BE2C (cell line): ENCODE measurements at regions not wholly inside any gene's neighbourhood (a gene's known extent, or its start where the extent isn't known, plus 50 kb on each side); places are given as distances from the start of the nearest gene placed in this dataset.

Experiments
- DNase-seq: peaks from one replicate; pipeline ENCODE4 v3.0.0-alpha.2; 2020
- H3K27me3 ChIP-seq: fragments of 250-450 bp; sonication (Bioruptor Pico); 2 replicates; pipeline ENCODE4 v1.5.1; 2020; ENCODE audit warnings: mild to moderate bottlenecking
- H3K36me3 ChIP-seq: fragments of 250-450 bp; sonication (Bioruptor Pico); 2 replicates; pipeline ENCODE4 v1.5.1; 2020; ENCODE audit warnings: mild to moderate bottlenecking
- H3K4me1 ChIP-seq: fragments of 250-450 bp; sonication (Bioruptor Pico); 2 replicates; pipeline ENCODE4 v1.5.1; 2020
- H3K4me3 ChIP-seq: 2 replicates; pipeline ENCODE4 v1.5.1; 2011; ENCODE audit warnings: low read depth, low read length
- H3K9me3 ChIP-seq: fragments of 250-450 bp; sonication (Bioruptor Pico); 2 replicates; pipeline ENCODE4 v1.5.1; 2020
- CTCF ChIP-seq: IDR thresholded peaks from 2 replicates; pipeline ENCODE4 v1.5.1; 2012; ENCODE audit warnings: mild to moderate bottlenecking, low read depth, low read length

GRCh38 chr11:91771961-91772360 is 452.7 kb upstream of the FAT3 start:
- H3K4me3 ChIP-seq: no peak overlapping the region
- no peak for DNase-seq
- peaks cover 4% of the 10 kb centered on the region; the same call in 1 of the 2 replicates for H3K4me1 ChIP-seq
- TF ChIP-seq CTCF: no peak
- H3K27me3 ChIP-seq: no peaks in the 10 kb centered on the region
- no peaks in the 10 kb centered on the region for H3K36me3 ChIP-seq
- no peaks in the 10 kb centered on the region for H3K9me3 ChIP-seq

GRCh38 chr11:91768783-91769182 is 455.8 kb upstream of the FAT3 start:
- TF ChIP-seq CTCF: no peak
- peaks cover 4% of the 10 kb centered on the region; the same call in 1 of the 2 replicates for H3K4me1 ChIP-seq
- DNase-seq: no peak

GRCh38 chr11:91763331-91763730 is 461.3 kb upstream of the FAT3 start:
- no peak overlapping the region for H3K4me3 ChIP-seq
- no peaks in the 10 kb centered on the region for H3K27me3 ChIP-seq
- no peaks in the 10 kb centered on the region for H3K4me1 ChIP-seq
- no peaks in the 10 kb centered on the region for H3K9me3 ChIP-seq
- no peak for DNase-seq
- H3K36me3 ChIP-seq: no peaks in the 10 kb centered on the region
- no peak for TF ChIP-seq CTCF

More at GRCh38 chr11:91768783-91769182, 455.8 kb upstream of the FAT3 start:
- H3K27me3 ChIP-seq: no peaks in the 10 kb centered on the region
- H3K4me3 ChIP-seq: no peak overlapping the region
- H3K9me3 ChIP-seq: no peaks in the 10 kb centered on the region
- no peaks in the 10 kb centered on the region for H3K36me3 ChIP-seq

- H3K4me1 ChIP-seq: no peaks in the 10 kb centered on the region
- TF ChIP-seq CTCF: no peak
- no peak for DNase-seq
- H3K9me3 ChIP-seq: no peaks in the 10 kb centered on the region
- H3K27me3 ChIP-seq: no peaks in the 10 kb centered on the region
- H3K36me3 ChIP-seq: no peaks in the 10 kb centered on the region
- H3K4me3 ChIP-seq: no peak overlapping the region
Observed at GRCh38 chr11:91761406-91762025, 463.1 kb upstream of the FAT3 start.

- Histone ChIP-seq H3K9me3 (no peaks in the 10 kb centered on the region), H3K27me3 (no peaks in the 10 kb centered on the region), H3K4me1 (no peaks in the 10 kb centered on the region), H3K4me3 (no peak overlapping the region), H3K36me3 (no peaks in the 10 kb centered on the region)
- no peak for DNase-seq
- TF ChIP-seq CTCF: no peak
Observed at GRCh38 chr11:91756829-91757480, 467.7 kb upstream of the FAT3 start.

GRCh38 chr11:91755951-91756707 is 468.5 kb upstream of the FAT3 start:
- Histone ChIP-seq H3K4me1 (no peaks in the 10 kb centered on the region), H3K27me3 (no peaks in the 10 kb centered on the region), H3K9me3 (no peaks in the 10 kb centered on the region), H3K36me3 (no peaks in the 10 kb centered on the region), H3K4me3 (no peak overlapping the region)
- TF ChIP-seq CTCF: no peak
- DNase-seq: no peak
